IMR-90 (cell line): ENCODE measurements at regions not wholly inside any gene's neighbourhood (a gene's known extent, or its start where the extent isn't known, plus 50 kb on each side); places are given as distances from the start of the nearest gene placed in this dataset.

ENCODE experiments used
- CEBPB ChIP-seq: IDR thresholded peaks from 2 replicates; pipeline ENCODE4 v1.6.1; 2012; ENCODE audit warnings: low read depth, low read length, improper control_type of control experiment
- NFE2L2 ChIP-seq: fragments of 150-350 bp; IDR thresholded peaks from 2 replicates; pipeline ENCODE4 v1.6.1; 2016; ENCODE audit warnings: low read depth, mild to moderate bottlenecking, low read length
- TF ChIP-seq, protein P1 (sequence below): conservative IDR thresholded peaks from 2 replicates; pipeline ENCODE4 v1.5.1; 2012; ENCODE audit warnings: mild to moderate bottlenecking, low read depth, low read length, improper control_type of control experiment

DNA sequence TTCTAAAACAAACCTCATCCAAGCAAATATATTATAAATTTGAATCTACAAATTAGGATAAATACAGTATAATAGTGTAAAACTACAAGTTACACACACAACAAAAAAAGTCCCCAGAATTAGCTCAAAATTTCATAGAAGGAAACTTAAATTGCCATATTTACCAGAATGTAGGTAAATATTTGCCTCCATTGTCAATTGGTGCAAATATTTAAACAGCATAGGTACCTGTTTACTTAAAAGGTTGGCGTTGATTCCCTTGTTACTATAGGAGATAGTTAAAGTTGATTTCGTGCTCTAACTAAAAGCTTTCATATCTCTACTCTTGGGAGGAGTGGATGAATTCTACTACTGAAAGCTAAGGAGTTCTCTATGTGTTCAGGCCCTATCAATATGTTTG, 111.6 kb upstream of the TENT5A start:
- TF ChIP-seq, protein P1, sequence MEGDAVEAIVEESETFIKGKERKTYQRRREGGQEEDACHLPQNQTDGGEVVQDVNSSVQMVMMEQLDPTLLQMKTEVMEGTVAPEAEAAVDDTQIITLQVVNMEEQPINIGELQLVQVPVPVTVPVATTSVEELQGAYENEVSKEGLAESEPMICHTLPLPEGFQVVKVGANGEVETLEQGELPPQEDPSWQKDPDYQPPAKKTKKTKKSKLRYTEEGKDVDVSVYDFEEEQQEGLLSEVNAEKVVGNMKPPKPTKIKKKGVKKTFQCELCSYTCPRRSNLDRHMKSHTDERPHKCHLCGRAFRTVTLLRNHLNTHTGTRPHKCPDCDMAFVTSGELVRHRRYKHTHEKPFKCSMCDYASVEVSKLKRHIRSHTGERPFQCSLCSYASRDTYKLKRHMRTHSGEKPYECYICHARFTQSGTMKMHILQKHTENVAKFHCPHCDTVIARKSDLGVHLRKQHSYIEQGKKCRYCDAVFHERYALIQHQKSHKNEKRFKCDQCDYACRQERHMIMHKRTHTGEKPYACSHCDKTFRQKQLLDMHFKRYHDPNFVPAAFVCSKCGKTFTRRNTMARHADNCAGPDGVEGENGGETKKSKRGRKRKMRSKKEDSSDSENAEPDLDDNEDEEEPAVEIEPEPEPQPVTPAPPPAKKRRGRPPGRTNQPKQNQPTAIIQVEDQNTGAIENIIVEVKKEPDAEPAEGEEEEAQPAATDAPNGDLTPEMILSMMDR, result no peak
- TF ChIP-seq NFE2L2 (no peak), CEBPB (no peak)
